ENCODE measurements at regions not wholly inside any gene's neighbourhood (a gene's known extent, or its start where the extent isn't known, plus 50 kb on each side); places are given as distances from the start of the nearest gene placed in this dataset.

DNA sequence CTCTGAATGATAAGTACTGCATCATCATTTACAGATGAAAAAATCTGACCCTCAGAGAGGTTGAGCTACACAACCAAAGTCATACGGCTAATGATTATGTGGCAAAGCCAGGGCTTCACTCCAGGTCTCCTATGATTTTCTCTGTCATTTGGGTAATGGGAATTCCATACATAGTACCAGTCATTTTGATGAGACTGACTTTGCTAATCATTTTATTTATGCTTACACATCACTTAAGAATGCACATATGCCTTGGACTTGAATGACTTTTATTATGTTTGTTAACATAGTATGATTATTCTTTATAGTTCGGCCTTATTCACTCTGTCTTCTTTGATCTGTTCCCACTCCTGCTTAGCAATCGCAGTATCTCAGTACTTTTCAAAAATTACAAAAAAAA, 255.1 kb upstream of the GPRIN3 start:
- no peaks in the 10 kb centered on the region for H3K27me3 ChIP-seq (replicated peaks in 1 of 2; ENCODE audit: control insufficient read depth in 2 of 2, insufficient read depth in 2 of 2, low read length in 1 of 2)
- no peak overlapping the region for H3K27ac ChIP-seq (ENCODE audit: control insufficient read depth, insufficient read depth)
- no peaks in the 10 kb centered on the region for H3K9me3 ChIP-seq (replicated peaks; ENCODE audit: control insufficient read depth, insufficient read depth, low read length)
- BruUV-seq (replicated peaks) = no TSS peak
- H3K36me3 ChIP-seq (ENCODE audit: control insufficient read depth in 2 of 2, insufficient read depth in 2 of 2, low read length in 1 of 2) = no peaks in the 10 kb centered on the region
- DNase-seq (ENCODE audit: low read depth, low spot score) (no peak), FAIRE-seq (no peak), ATAC-seq (no peak)
- H3K4me2 ChIP-seq (ENCODE audit: control insufficient read depth, insufficient read depth) = no peak overlapping the region
- in situ Hi-C loops (cut with MboI) = no loop called here
- intact Hi-C loops (cut with micrococcal nuclease; ENCODE audit: unreplicated experiment) = no loop called here
- SMC1A ChIA-PET (ENCODE audit: uncharacterized antibody, unreplicated experiment) = no interaction called here
- no peaks in the 10 kb centered on the region for H4K20me1 ChIP-seq (ENCODE audit: control insufficient read depth, insufficient read depth)
- H3K9ac ChIP-seq (ENCODE audit: control insufficient read depth, insufficient read depth, low read length) = no peak overlapping the region
- H3K4me3 ChIP-seq = no peak overlapping the region
- H3K4me1 ChIP-seq (ENCODE audit: control insufficient read depth, insufficient read depth, low read length) = no peaks in the 10 kb centered on the region
- H3K79me2 ChIP-seq (ENCODE audit: control insufficient read depth, insufficient read depth, low read length) = no peaks in the 10 kb centered on the region
- no peak overlapping the region for H2AFZ ChIP-seq (ENCODE audit: control insufficient read depth, low read depth, low read length)
- POLR2A ChIA-PET = no interaction called here
- CTCF ChIA-PET = no interaction called here
- RAD21 ChIA-PET (ENCODE audit: unreplicated experiment) = no interaction called here
- 11% methylated on average over 3 of the region's 3 CpGs for WGBS (ENCODE audit: insufficient coverage, insufficient replicate concordance, low lambda C conversion rate, missing lambda C conversion rate)
- TF ChIP-seq PAX8 (IDR thresholded peaks at IDR 0.05) = no peak
- no peak for TF ChIP-seq ZNF622 (IDR thresholded peaks at IDR 0.05)
- no peak for TF ChIP-seq HCFC1 (IDR thresholded peaks at IDR 0.05; ENCODE audit: low read length)
- no peak for TF ChIP-seq RELA (IDR thresholded peaks at IDR 0.05; ENCODE audit: borderline replicate concordance, partially characterized antibody)
- no peak for TF ChIP-seq ZNF274 (IDR thresholded peaks at IDR 0.05; ENCODE audit: insufficient read depth, insufficient read length)
- no peak for TF ChIP-seq SMAD5 (IDR thresholded peaks at IDR 0.05; ENCODE audit: low read depth)
- TF ChIP-seq NRF1 (conservative IDR thresholded peaks at IDR 0.05; ENCODE audit: low read depth, low read length) = no peak
- no peak for TF ChIP-seq ATF7 (IDR thresholded peaks at IDR 0.05; ENCODE audit: low read depth)
- TF ChIP-seq STAT3 (IDR thresholded peaks at IDR 0.05; ENCODE audit: low read depth, low read length) = no peak
- no peak for TF ChIP-seq CEBPB (IDR thresholded peaks at IDR 0.05; ENCODE audit: borderline replicate concordance in 1 of 2, low read depth in 2 of 2, low read length in 2 of 2)
- TF ChIP-seq POU2F2 (IDR thresholded peaks at IDR 0.05; ENCODE audit: borderline replicate concordance, low read depth, low read length) = no peak
- no peak for TF ChIP-seq NBN (IDR thresholded peaks at IDR 0.05)
- no peak for TF ChIP-seq RFX5 (IDR thresholded peaks at IDR 0.05; ENCODE audit: low read depth, low read length)
